Activated CD4-positive, alpha-beta T cell treated with anti-CD3 and anti-CD28 coated beads for 48 hours (primary cell): ENCODE measurements at regions not wholly inside any gene's neighbourhood (a gene's known extent, or its start where the extent isn't known, plus 50 kb on each side); places are given as distances from the start of the nearest gene placed in this dataset.

Experiments used
- DNase-seq: peaks from one replicate; pipeline ENCODE4 v3.0.0-alpha.2; 2020

DNA sequence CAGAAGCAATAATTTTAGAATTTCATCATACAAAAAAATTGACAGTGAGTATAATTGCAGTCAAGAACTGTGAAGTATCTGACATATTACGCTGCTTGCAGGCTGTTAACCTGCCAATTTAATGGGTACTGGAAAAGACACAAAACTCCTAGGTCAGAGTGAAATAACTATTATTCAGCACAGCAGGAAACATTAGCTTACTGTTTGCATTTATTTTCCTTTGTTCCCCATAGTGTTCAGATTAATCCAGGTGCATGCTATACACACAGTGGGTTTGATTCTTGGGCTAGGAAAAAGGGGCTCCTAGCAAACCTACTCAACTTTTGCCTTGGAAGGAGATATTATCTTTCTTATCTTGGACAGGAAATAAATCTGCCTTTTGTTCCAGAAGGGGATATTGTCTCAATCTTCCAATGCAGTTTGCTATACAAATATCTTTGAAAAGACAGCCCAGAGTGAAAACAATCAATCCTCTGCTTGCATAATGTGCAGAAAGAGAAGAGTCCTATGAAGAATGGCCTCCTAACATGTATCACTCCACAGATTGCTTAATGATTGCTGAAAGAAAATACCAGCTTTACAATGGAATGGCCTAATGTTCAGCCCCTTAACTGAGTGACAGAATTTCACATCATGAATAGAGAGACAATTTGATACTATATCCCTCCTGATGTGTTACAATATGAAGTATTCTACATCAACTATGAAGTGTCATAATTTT is 443.4 kb downstream of the TBC1D4 start:
- no peak for DNase-seq

GRCh38 chr13:75025956-75026355 is 456.0 kb downstream of the TBC1D4 start:
- no peak for DNase-seq

- DNase-seq: no peak
These were observed 457.4 kb downstream of the TBC1D4 start for GRCh38 chr13:75024602-75025001.

GRCh38 chr13:75023609-75024008 is 458.4 kb downstream of the TBC1D4 start:
- DNase-seq: no peak

- no peak for DNase-seq
These were observed 460.8 kb downstream of the TBC1D4 start for GRCh38 chr13:75021151-75021550.

GRCh38 chr13:75016225-75016624 is 465.7 kb downstream of the TBC1D4 start:
- no peak for DNase-seq

GRCh38 chr13:75013818-75014217 is 468.2 kb downstream of the TBC1D4 start:
- no peak for DNase-seq

DNA sequence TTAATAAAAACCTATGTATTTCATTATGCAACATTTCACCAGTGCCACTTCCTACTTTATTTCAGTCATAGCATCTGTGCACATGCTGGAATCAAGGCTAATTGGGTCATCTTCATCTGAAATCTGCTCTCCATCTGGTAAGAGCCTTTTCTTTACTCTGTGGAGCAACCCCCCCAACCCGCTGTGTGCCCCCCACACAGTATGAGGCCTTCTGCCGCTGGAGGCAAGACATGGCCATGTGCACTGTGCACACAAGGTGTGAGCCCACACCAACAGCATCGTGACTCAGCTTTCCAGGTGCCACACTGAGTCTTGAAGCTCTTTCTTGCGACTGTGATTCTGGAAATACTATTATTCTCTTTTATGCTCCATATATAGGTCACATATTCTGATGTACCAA is 471.0 kb downstream of the TBC1D4 start:
- no peak for DNase-seq

GRCh38 chr13:75008926-75009325 is 473.0 kb downstream of the TBC1D4 start:
- DNase-seq: no peak

DNA sequence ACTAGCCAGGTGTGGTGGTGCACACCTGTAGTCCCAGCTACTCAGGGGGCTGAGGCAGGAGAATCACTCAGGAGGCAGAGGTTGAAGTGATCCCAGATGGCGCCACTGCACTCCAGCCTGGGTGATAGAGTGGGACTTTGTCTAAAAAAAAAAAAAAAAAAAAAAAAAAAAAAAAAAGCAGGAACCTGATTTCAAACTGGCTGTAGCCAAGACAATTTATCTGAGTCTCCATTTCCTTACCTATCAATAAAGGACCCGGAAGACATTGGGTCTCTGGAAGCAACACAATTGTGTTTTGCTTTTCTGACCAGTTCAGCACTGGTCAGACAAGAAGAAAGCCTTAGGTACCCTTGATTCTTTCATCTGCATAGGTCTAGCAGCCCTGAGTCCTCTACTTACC is 491.0 kb downstream of the TBC1D4 start:
- DNase-seq: no peak

GRCh38 chr13:74987124-74987690 is 494.8 kb downstream of the TBC1D4 start:
- DNase-seq: no peak

GRCh38 chr13:74986609-74987008 is 495.4 kb downstream of the TBC1D4 start:
- DNase-seq: no peak

DNA sequence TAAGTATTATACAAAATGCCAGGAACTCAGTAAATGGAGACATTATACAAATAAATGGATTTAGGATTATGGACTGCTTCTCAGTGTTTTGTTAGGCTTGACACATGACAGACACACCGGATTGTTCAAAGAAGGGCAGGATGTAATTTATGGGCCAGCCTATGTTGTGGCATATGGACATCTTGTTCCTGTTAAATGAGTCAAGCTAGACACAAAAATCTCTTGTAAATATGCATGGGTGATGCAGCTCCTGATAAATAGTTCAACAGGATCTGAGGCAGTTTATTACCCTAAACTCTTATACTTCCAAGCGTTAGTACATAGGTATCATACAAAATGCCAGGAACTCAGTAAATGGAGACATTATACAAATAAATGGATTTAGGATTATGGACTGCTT is 502.3 kb downstream of the TBC1D4 start:
- DNase-seq: no peak

DNA sequence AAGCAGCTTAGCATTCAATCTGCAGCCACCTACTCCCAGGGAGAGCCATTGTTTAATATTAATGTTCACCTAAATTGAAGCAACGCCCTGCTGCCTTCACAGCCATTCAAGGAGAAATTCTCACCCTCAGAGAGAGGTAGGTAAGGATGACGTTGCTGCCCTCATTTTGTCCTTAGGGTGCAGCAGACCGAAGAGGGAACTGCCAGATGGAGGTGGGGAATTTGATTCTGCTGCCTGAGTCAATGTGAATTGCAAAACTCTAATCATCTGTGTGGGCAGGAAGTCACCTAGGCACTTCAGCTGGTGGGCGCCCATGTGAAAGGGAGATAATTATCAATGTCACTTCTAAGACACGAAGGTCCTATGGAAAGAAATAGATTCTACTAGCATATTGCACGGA is 503.4 kb downstream of the TBC1D4 start:
- DNase-seq: no peak

GRCh38 chr13:74977498-74977897 is 504.5 kb downstream of the TBC1D4 start:
- DNase-seq: no peak

- no peak for DNase-seq
These were observed 506.9 kb downstream of the TBC1D4 start for GRCh38 chr13:74975111-74975510.

DNA sequence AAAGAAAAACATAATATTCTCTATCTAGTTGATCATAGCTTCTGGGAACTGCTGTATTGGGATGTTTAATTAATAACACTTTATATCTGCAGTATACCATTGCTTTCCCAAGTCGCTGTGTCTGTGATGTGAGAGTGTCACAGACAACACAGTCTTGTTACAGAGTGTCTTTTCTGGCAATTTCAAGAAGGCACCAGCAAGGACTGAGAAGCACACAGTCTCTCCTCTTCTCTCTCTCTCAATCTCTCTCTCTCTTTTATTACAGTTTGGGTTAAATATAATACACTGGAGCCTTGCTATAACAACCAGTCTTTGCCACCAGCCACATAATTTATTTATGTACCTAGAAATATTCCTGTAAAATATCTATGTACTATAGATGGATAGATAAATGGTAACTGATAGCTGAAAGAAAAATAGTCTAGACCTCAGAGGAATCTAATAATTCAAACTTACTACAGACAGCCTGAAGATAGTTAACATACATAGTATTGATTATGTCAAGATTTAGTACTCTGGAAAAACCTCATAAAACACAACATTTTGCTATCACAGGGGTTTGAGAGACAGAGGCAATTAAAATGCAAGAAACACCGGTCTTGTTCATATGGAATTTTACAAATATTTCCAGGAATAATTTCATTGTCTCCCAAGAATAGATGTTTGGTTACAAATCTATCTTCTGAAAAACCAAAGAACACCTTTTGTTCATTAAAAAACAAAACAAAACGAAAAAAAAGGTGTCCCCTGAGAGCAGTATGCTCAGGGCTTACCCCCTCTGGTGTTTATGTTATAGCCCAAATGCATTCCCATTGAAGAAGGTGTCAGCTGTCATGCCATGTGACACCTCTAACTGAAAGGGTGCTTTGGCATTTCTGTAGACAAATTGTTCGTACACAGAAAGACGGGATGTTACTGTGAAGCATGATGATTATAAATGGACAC is 507.8 kb downstream of the TBC1D4 start:
- DNase-seq: no peak

GRCh38 chr13:74969419-74969818 is 512.5 kb downstream of the TBC1D4 start:
- DNase-seq: no peak

- DNase-seq: no peak
These were observed 515.0 kb downstream of the TBC1D4 start for GRCh38 chr13:74966814-74967424.

GRCh38 chr13:74966275-74966674 is 515.7 kb downstream of the TBC1D4 start:
- no peak for DNase-seq

- DNase-seq: no peak
These were observed 536.3 kb downstream of the TBC1D4 start for GRCh38 chr13:74945637-74946036.

- no peak for DNase-seq
These were observed 550.1 kb downstream of the TBC1D4 start for GRCh38 chr13:74931698-74932433.
